ENCODE measurements at regions not wholly inside any gene's neighbourhood (a gene's known extent, or its start where the extent isn't known, plus 50 kb on each side); places are given as distances from the start of the nearest gene placed in this dataset.

- no peak for TF ChIP-seq SALL2 (tag by site-specific recombination; IDR thresholded peaks at IDR 0.05; ENCODE audit: borderline replicate concordance)
- no peak for TF ChIP-seq REST (tag by site-specific recombination; IDR thresholded peaks at IDR 0.05)
- TF ChIP-seq ZNF600 (tag by site-specific recombination; IDR thresholded peaks at IDR 0.05): no peak
- TF ChIP-seq CTCF (tag by site-specific recombination; IDR thresholded peaks at IDR 0.05): no peak
- no peak for TF ChIP-seq ZNF701 (tag by site-specific recombination; IDR thresholded peaks at IDR 0.05)
- no peak for TF ChIP-seq ZNF138 (tag by site-specific recombination; IDR thresholded peaks at IDR 0.05; ENCODE audit: borderline replicate concordance)
- TF ChIP-seq SP2 (tag by site-specific recombination; IDR thresholded peaks at IDR 0.05): no peak
- no peak for TF ChIP-seq ZNF704 (tag by site-specific recombination; IDR thresholded peaks at IDR 0.05)
These were observed 1129.2 kb downstream of the SLC16A7 start for GRCh38 chr12:60724984-60725383.

Measured in HEK293 (cell line).